Astrocyte of the cerebellum (primary cell): ENCODE measurements at regions not wholly inside any gene's neighbourhood (a gene's known extent, or its start where the extent isn't known, plus 50 kb on each side); places are given as distances from the start of the nearest gene placed in this dataset.

ENCODE experiments used
- DNase-seq: peaks from one replicate; pipeline ENCODE4 v3.0.0-alpha.2; 2011; ENCODE audit warnings: low read depth
- H3K4me3 ChIP-seq: 2 replicates; pipeline ENCODE4 v1.5.1; 2011; ENCODE audit warnings: mild to moderate bottlenecking, low read depth, low read length, moderate library complexity
- in situ Hi-C: cut with HindIII; loops from 2 replicates; pipeline ENCODE4 v1.10.0; 2017; ENCODE audit warnings: low sequenced_read_pairs
- TF ChIP-seq, protein P1 (sequence below): IDR thresholded peaks from 2 replicates; pipeline ENCODE4 v1.5.1; 2012; ENCODE audit warnings: low read length, low read depth, moderate library complexity, mild to moderate bottlenecking; ENCODE audit errors: missing control alignments

DNA sequence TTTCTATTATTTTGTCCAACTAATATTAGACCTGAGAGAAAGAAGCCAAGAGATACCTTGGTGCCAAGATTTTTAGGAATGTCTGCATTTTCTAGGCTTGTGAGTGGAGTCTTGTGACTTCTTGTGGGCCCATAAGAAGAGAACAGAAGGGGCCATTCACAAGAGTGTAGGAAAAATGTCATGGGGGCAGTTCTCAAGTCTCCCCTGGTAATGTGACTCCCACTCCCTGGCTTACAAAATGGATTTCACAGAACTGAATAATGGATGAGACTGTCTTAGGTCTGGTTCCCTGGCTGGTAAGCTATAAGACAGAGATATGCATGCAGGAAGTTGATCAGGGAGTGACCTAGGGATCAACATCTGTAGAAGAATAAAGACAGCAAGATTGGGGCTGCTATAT, 181.3 kb downstream of the CBLN1 start:
- DNase-seq, result no peak
- TF ChIP-seq, protein P1, sequence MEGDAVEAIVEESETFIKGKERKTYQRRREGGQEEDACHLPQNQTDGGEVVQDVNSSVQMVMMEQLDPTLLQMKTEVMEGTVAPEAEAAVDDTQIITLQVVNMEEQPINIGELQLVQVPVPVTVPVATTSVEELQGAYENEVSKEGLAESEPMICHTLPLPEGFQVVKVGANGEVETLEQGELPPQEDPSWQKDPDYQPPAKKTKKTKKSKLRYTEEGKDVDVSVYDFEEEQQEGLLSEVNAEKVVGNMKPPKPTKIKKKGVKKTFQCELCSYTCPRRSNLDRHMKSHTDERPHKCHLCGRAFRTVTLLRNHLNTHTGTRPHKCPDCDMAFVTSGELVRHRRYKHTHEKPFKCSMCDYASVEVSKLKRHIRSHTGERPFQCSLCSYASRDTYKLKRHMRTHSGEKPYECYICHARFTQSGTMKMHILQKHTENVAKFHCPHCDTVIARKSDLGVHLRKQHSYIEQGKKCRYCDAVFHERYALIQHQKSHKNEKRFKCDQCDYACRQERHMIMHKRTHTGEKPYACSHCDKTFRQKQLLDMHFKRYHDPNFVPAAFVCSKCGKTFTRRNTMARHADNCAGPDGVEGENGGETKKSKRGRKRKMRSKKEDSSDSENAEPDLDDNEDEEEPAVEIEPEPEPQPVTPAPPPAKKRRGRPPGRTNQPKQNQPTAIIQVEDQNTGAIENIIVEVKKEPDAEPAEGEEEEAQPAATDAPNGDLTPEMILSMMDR, result no peak
- H3K4me3 ChIP-seq, result no peak overlapping the region
- in situ Hi-C loops, result no loop called here

DNA sequence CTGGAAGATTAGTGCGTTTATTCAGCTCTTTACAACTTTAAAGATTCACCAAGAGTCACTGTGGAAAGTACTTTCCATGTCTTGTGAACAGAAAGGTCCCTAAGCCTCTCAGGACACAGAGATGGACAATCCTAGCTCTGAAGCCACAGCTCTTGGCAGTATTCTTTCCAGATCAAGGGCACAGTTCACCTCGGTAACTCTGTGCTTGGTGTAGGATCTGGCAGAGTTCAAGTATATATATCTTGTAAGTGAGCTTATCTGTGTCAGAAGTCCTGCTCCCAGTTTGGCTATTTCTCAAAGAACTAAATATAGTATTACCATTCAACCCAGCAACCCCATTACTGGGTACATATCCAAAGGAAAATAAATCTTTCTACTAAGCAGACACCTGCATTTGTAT, 183.7 kb downstream of the CBLN1 start:
- TF ChIP-seq, protein P1, result no peak
- in situ Hi-C loops, result no loop called here
- H3K4me3 ChIP-seq, result no peak overlapping the region

DNA sequence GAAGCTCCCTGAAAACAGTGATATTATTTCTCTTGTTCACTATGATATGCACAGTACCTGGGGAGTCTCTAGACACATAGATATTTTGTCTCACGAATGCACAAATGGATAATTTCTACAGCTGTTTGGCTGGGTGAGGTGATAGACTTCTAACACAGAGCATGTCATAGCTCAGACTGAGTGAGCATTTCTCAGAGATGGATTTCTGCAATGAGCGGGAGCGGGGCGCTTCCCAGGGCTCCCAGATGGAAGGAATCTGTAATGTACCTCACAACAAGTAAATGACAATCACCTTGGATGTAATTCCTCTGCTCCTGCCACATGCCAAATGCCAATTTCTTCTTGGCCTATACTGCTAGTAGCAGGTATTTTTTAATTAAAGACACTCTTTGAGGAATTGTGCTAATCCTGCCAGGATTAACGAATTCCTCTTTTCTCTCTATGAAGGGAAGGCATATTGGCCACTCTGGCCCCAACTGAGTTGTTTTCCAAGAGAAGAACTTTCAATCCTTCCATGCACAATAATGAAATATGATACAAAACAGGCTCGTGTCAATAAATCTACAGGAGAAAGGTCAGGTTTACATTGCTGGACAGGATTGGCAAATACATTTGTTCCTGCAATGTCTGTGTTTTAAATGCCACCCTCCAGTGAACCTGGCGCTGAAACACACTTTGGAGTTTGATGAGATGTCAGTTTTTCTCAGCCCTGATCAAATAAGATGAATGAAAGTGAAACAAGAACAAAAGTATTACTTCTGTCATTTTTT, 185.3 kb downstream of the CBLN1 start:
- TF ChIP-seq, protein P1, result no peak
- no peak for DNase-seq
- in situ Hi-C loops, result no loop called here
- H3K4me3 ChIP-seq, result no peak overlapping the region

More for the DNA sequence above, 183.7 kb downstream of the CBLN1 start:
- DNase-seq, result no peak

DNA sequence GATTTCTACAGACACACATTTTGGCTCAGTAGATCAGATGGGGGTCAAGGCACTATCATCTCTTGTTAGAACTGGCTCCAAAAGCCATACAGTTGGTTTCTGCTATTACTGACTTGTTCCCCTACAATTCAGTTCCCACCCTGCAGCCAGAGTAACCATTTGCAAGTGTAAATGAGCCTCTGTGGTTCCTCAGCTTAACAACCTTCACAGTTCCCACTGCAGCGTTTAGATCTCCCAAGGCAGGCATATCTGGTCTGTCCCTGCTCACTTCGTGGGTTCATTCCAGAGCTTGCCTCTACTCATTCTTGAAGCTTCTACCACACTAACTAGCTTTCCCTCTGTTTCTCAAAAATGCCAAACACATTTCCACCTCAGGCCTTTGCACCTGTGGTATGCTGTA, 186.1 kb downstream of the CBLN1 start:
- TF ChIP-seq, protein P1, result no peak
- in situ Hi-C loops, result no loop called here

DNA sequence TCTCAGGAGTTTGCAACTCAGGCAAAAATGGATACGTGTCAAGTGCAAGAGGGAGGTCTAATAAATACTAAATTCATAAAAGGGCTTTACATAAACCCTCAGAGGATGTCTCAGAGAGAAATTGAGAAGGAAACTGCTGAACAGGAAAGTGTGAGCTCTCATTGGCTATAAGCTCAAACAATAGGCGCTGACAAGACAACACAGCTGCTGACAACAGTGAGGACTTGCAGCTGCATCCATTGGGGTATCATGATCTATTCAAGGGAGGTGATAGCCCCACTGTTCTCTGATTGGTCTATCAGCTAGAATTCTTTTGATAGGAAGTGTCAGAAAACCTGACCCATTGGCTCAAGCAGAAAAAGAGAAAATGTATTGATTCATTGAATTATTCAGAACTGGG, 187.2 kb downstream of the CBLN1 start:
- DNase-seq, result no peak
- H3K4me3 ChIP-seq, result no peak overlapping the region
- TF ChIP-seq, protein P1, result no peak
- in situ Hi-C loops, result no loop called here

More for the DNA sequence above, 186.1 kb downstream of the CBLN1 start:
- no peak for DNase-seq
- H3K4me3 ChIP-seq, result no peak overlapping the region

DNA sequence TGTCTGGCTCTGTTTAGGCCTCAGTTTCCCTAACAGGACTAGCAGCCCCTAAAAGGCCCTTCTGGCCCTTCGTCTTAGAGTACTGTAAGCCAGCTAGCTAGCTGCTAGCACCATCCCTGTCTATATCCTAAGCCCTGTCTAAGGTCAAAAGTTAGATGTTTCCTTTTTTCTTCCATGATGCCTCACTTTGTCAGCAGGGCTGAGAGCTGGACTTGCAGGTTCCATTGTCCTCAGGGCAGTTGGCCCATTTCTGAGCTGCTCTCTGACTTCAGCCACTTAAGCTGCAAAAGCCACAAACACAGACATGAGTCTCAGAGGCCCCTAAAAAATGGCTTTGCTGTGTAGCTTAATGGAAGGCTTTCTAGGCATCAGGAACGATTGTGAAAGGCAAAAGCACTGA, 187.7 kb downstream of the CBLN1 start:
- no peak for DNase-seq
- in situ Hi-C loops, result no loop called here
- TF ChIP-seq, protein P1, result no peak
- no peak overlapping the region for H3K4me3 ChIP-seq

DNA sequence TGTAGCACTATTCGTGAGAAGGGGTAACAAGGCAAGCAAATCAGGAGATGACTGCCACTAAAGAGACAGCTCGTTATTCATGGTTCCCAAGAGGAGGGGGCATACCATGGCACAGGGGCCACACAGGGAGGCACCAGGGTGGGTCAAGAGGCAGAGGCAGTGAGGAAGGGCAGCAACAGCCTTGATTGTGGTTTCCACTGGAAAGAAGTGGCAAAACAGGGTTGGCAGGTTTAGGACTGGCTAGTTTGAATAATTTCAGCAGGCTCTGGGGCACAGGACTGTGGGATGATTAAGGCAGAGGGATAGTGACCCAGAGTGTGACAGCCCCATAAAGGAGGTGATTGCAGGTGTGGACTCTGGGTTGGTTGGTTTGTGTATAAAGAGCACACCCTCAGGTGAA, 188.9 kb downstream of the CBLN1 start:
- in situ Hi-C loops, result no loop called here
- H3K4me3 ChIP-seq, result no peak overlapping the region
- TF ChIP-seq, protein P1, result no peak
- DNase-seq, result no peak
